PC-3 (cell line): ENCODE measurements at regions not wholly inside any gene's neighbourhood (a gene's known extent, or its start where the extent isn't known, plus 50 kb on each side); places are given as distances from the start of the nearest gene placed in this dataset.

Source experiments
- EZH2 ChIP-seq: fragments of 300-600 bp; sonication (generic); IDR thresholded peaks from one replicate; pipeline ENCODE4 v1.6.1; 2017; ENCODE audit warnings: antibody characterized with exemption, mild to moderate bottlenecking, low read length; ENCODE audit not compliant: unreplicated experiment
- TF ChIP-seq, protein P1 (sequence below): fragments of 300-600 bp; sonication (generic); conservative IDR thresholded peaks from 2 replicates; pipeline ENCODE4 v1.5.1; 2017; ENCODE audit warnings: antibody characterized with exemption, low read depth, mild to moderate bottlenecking, low read length

DNA sequence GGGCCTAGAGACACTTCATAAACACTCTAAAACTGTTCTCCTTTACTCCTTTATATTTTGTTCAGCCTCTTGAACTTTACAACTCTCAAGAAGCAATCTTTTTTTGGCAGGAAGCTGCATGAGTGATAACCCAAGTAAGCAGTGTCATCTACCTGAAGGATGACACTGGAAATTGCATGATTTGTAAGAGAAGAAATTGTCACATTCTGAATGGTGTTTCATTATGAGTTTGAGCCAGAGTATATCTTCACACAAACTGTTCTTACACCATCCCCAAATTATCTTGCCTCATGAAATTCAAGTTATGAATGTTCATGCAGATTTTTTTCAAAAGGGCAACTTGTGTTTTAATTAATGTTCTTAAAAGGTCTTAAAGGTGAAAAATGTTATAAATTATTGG, 799.3 kb downstream of the TBC1D32 start:
- TF ChIP-seq, protein P1, sequence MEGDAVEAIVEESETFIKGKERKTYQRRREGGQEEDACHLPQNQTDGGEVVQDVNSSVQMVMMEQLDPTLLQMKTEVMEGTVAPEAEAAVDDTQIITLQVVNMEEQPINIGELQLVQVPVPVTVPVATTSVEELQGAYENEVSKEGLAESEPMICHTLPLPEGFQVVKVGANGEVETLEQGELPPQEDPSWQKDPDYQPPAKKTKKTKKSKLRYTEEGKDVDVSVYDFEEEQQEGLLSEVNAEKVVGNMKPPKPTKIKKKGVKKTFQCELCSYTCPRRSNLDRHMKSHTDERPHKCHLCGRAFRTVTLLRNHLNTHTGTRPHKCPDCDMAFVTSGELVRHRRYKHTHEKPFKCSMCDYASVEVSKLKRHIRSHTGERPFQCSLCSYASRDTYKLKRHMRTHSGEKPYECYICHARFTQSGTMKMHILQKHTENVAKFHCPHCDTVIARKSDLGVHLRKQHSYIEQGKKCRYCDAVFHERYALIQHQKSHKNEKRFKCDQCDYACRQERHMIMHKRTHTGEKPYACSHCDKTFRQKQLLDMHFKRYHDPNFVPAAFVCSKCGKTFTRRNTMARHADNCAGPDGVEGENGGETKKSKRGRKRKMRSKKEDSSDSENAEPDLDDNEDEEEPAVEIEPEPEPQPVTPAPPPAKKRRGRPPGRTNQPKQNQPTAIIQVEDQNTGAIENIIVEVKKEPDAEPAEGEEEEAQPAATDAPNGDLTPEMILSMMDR, result no peak
- TF ChIP-seq EZH2, result no peak
